ENCODE measurements at regions not wholly inside any gene's neighbourhood (a gene's known extent, or its start where the extent isn't known, plus 50 kb on each side); places are given as distances from the start of the nearest gene placed in this dataset.

DNA sequence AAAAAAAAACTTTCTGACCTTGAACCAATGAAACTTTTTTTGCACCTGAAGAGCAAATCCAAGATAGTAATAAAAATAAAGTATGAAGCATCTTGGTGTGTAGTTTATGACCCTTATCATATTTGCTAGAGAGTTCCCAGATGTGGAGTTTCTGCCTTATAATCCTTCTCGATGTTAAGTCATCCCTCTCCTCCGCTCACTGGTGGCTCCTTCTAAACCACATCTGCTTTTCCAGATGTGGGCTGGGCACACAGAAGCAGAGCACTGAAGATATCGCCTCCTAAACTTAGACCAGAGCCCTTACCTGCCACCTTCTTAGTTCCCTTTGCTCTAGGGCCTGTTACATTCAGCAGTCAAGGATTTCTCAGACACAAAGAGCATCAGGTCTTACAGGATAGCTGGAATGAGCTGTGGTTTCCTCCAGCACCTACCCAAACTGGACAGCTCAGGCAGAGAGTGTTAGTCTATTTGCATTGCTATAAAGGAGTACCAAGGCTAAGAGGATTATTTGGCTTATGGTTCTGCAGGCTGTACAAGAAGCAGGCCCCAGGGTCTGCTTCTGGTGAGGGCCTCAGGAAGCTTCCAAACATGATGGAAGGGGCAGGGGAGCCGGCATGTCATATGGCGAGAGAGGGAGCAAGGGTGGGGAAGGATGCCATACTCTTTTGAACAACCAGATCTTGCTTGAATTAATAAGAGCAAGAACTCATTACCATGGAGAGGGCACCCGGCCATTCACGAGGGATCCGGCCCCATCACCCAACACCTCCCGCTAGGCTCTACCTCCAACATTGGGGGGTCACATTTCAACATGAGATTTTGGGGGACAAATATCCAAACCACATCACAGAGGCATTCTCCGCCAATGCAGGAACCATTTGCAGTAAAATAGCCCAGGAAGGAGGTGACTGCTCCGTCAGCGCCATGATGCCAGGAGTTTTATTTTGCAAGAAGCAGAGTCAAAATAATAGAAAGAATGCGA lies 75.6 kb upstream of the HELT start:
- H3K4me3 ChIP-seq, result no peak overlapping the region
- no peak for DNase-seq
- ATAC-seq, result no peak
- H3K4me1 ChIP-seq, result no peaks in the 10 kb centered on the region
- intact Hi-C loops (cut with DNase I), result no loop called here
- H3K9me3 ChIP-seq, result peaks cover 0 to 7% (median 0%) of the 10 kb centered on the region in 12 donors
- no peaks in the 10 kb centered on the region for H3K27me3 ChIP-seq
- no peak overlapping the region for H3K27ac ChIP-seq
- no peak for TF ChIP-seq POLR2A (IDR thresholded peaks at IDR 0.05)
- TF ChIP-seq, protein P1, sequence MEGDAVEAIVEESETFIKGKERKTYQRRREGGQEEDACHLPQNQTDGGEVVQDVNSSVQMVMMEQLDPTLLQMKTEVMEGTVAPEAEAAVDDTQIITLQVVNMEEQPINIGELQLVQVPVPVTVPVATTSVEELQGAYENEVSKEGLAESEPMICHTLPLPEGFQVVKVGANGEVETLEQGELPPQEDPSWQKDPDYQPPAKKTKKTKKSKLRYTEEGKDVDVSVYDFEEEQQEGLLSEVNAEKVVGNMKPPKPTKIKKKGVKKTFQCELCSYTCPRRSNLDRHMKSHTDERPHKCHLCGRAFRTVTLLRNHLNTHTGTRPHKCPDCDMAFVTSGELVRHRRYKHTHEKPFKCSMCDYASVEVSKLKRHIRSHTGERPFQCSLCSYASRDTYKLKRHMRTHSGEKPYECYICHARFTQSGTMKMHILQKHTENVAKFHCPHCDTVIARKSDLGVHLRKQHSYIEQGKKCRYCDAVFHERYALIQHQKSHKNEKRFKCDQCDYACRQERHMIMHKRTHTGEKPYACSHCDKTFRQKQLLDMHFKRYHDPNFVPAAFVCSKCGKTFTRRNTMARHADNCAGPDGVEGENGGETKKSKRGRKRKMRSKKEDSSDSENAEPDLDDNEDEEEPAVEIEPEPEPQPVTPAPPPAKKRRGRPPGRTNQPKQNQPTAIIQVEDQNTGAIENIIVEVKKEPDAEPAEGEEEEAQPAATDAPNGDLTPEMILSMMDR (IDR thresholded peaks at IDR 0.05), result no peak
- 93 to 95% (median 94%) methylated on average over 13 of the region's 13 CpGs for WGBS, 4 donors
- no peaks in the 10 kb centered on the region for H3K36me3 ChIP-seq

DNA sequence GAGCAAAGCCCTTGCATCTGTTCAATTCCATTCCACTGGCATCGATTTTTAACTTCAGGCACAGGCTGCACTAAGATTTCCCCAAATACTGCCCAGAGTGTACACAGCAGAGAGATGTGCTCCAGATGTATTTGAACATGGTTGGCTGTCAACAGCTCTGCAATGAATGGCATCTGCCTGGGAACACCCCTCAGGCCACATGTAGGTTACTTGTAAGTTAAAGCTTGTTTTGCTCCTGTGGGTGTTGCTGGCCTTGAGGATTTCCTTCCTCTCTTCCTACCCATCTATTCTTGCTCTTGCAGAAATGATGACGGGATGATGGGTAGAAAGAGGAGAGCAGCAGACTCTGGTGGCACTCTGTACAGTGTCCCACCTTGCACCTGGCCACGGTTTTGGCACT lies 69.3 kb upstream of the HELT start:
- no peaks in the 10 kb centered on the region for H3K27me3 ChIP-seq
- WGBS, 4 donors, result 67 to 72% (median 71%) methylated on average over 3 of the region's 3 CpGs
- H3K4me3 ChIP-seq, result no peak overlapping the region
- H3K4me1 ChIP-seq, result no peaks in the 10 kb centered on the region
- ATAC-seq (no peak), DNase-seq (no peak)
- TF ChIP-seq, protein P1 (IDR thresholded peaks at IDR 0.05), result no peak
- no peak for TF ChIP-seq POLR2A (IDR thresholded peaks at IDR 0.05)
- intact Hi-C loops (cut with DNase I), result no loop called here
- no peaks in the 10 kb centered on the region for H3K9me3 ChIP-seq
- H3K27ac ChIP-seq, result no peak overlapping the region
- no peaks in the 10 kb centered on the region for H3K36me3 ChIP-seq

DNA sequence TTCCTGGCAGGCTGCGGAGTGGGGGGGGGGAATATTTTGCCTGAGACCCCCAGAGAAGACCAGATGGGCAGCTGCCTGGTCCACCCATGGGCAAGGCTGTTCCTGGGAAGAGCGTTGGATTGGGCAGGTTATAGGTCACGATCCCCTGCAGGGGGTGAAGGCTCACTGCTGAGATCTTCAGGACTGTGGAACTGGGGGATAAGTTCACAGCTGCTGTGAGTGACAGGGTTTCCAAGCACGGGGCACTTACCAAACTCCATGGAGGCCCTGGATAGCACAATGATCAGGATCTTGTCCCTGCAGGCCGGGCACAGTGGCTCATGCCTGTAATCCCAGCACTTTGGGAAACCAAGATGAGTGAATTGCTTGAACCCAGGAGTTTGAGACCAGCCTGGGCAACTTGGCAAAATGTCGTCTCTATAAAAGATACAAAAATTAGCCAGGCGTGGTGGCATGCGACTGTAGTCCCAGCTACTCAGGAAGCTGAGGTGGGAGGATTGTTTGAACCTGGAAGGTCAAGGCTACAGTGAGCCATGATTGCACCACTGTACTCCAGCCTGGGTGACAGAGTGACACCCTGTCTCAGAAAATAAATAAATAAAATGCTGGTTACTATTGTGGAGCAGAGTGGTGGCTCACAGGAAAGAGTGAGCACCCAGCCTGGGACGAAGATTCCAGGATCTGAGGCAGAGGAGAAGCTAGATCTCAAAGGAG lies 68.0 kb upstream of the HELT start:
- no peaks in the 10 kb centered on the region for H3K27me3 ChIP-seq
- DNase-seq (no peak), ATAC-seq (no peak)
- no peak overlapping the region for H3K4me3 ChIP-seq
- no peak for TF ChIP-seq POLR2A (IDR thresholded peaks at IDR 0.05)
- TF ChIP-seq, protein P1 (IDR thresholded peaks at IDR 0.05), result no peak
- no peaks in the 10 kb centered on the region for H3K36me3 ChIP-seq
- no peaks in the 10 kb centered on the region for H3K9me3 ChIP-seq
- intact Hi-C loops (cut with DNase I), result no loop called here
- no peak overlapping the region for H3K27ac ChIP-seq
- no peaks in the 10 kb centered on the region for H3K4me1 ChIP-seq
- WGBS, 4 donors, result 81 to 91% (median 90%) methylated on average over 9 of the region's 9 CpGs

DNA sequence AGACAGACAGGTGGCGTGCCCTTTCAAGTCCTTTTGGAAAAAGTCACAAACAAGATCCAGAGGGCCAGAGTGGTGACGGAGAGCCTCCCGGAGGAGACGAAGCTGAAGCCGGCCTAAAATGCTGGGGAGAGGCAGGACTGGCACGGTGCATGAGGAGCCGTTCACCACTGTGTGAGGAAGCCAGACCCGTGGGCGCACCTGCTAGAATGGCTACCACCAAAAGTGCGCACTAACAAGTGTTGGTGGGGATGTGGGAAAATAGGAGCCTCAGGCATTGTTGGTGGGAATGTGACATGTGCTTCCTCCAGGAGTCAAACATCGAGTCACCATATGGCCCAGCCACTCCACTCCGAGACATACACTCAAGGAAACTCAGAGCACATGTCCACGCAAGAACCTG lies 67.4 kb upstream of the HELT start:
- Histone ChIP-seq H3K4me1 (no peaks in the 10 kb centered on the region), H3K27ac (no peak overlapping the region), H3K27me3 (no peaks in the 10 kb centered on the region), H3K36me3 (no peaks in the 10 kb centered on the region), H3K9me3 (no peaks in the 10 kb centered on the region), H3K4me3 (no peak overlapping the region)
- intact Hi-C loops (cut with DNase I), result no loop called here
- DNase-seq, result no peak
- WGBS, 4 donors, result 83 to 90% (median 87%) methylated on average over 13 of the region's 13 CpGs
- TF ChIP-seq POLR2A (IDR thresholded peaks at IDR 0.05), result no peak
- TF ChIP-seq, protein P1 (IDR thresholded peaks at IDR 0.05), result no peak
- no peak for ATAC-seq

Measured in heart left ventricle (tissue), 16 donors.